UCSD-AML1 (cell line): ENCODE measurements at regions not wholly inside any gene's neighbourhood (a gene's known extent, or its start where the extent isn't known, plus 50 kb on each side); places are given as distances from the start of the nearest gene placed in this dataset.
"Not testable (repeated sequence)": the region's sequence is repeated elsewhere in the genome, so short reads cannot be mapped to it uniquely, and the experiment has no call there.

Source experiments
- DNase-seq: peaks from one replicate; lab custom pipeline; 2025; ENCODE audit not compliant: unreplicated experiment; lab: John Stamatoyannopoulos, UW

DNA sequence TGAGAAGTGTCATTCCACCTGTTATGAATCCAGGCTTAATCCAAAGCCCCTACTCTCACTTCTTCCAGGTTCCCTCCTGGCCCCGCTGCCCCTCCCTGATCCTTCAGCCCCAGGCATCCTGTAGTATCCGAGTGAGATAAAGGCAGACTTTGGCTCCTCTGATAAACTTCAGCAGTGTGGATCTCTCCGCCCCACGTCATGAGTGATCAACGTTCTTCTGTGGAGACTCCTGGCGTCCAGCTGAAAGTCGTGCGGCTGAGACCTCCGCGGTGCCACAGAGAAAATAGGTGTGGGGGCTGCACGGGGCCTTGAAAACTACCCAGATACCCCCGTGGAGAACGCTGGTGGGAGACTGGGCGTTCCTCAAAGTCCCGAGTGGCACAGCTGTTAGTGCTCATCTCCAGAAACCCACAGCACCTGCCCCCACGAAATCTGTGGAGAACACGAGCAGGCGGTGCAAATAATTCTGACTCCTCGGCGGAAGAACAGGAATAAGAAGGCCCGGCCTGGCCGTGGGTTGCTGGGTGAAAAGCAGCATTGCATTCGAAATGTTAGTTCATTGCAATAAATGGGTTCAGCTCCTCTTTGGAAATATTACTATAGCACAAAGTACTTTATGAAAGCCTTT, 180.0 kb upstream of the RGS6 start:
- DNase-seq, result no peak

DNA sequence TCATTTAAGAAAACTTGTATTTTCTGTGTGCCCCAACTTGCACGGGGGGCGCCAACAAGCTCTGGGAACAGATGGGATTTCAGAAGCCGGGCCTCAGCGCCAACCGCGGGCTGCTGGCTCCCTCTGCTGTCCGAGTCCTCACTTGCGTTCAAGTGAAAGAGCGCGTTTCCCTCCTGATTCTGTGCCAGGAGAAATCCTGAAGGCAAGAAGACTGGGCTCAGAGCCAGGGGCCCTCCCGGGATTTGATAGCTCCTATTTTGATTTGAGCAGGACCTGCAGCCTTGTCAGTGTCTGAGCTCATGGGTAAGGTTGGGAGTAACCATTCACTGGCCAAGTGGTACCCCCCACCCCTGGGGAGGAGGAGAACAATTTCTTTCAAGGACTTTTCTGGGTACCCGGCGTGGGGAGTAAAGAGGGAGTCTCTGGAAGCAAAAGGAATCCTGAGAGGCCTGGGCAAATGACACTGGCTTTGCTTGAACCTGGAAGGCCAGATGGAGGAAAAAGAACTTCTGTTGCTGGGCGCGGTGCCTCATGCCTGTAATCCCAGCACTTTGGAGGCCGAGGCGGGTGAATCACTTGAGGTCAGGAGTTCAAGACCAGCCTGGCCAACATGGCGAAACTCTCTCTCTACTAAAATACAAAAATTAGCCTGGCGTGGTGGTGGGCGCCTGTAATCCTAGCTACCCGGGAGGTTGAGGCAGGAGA, 179.0 kb upstream of the RGS6 start:
- peak; percentile 69 for DNase-seq

DNA sequence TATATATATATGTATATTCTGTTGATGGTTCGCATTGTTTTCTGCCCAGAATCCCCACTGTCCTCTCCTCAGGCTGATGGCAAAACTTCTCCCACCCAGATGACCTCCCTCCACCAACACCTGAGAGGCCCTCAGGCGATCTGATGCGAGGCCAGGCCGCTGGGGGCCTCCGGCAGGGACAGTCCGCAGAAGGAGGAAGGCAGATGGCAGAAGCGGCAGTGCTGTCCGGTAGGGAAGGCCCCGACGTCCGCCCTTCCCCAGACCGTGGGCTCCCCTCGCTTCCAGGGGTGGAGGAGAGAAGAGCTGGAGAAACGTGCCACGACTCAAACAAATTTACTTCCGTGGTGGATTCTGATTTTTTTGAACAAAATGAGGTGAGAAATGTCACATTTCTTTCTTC, 178.3 kb upstream of the RGS6 start:
- DNase-seq, result no peak

DNA sequence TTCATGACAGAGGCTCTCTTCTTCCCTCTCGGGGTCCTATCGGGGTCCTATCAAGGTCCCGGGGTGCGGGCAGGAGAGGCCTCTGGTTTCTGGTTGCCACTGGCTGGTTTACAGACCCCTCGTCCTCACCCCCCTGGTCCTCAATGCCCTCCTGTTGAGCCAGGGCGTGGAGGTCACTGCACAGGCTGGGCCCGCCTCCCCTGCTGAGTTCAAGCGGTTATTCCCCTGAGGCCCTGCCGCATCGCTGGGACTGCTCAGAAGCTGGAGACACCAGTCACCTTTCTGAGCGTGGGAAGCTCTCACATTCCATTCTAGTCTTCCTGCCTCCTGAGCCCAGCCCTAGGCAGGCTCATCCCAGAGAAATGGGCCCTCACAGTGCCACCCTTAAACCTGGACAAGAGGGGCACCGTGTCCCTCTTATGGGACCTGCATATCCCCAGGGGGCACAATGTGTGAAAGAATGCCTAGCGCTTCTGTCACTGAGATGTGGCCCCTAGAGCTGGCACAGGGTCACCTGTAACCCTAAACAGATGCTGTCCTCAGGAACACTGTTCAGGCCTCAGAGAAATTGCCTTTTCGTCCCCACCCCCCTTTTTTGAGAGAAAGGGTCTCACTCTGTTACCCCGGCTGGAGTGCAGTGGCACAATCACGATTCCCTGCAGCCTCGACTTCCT, 177.7 kb upstream of the RGS6 start:
- DNase-seq, result no peak

DNA sequence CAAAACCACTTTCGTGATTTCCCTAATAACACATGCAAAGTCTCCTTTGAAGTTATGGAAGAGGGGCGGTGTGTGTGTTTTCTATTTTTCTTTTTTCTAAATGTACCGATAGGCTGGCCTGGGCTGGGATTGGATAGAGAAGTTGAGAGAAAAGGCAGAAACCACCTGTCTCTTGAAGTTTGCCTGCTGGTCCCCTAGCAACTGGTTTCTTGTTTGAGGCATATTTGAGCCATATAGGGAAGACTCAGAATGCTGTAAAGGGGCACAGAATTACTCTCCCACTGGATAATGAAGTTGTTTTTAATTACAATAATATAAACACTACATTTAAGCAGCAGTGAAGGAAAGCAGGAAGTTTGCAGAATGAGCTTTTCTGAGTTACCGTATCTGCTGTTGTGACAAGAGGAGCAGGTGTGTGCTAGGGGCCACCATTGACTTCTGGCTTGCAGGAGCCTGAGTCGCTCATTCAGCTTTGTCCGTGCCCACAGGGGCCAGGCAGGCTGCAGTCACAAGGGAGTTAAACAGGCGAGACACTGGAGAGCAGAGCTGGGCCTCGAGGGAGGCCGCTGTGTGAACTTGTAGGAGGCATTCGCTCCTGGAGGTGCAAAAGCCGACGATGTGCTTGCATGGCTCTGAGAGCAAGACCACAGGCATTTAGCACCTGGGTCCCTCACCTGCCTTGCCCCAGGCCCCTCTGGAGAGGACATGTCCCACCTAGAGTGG, 173.8 kb upstream of the RGS6 start:
- DNase-seq, result no peak

DNA sequence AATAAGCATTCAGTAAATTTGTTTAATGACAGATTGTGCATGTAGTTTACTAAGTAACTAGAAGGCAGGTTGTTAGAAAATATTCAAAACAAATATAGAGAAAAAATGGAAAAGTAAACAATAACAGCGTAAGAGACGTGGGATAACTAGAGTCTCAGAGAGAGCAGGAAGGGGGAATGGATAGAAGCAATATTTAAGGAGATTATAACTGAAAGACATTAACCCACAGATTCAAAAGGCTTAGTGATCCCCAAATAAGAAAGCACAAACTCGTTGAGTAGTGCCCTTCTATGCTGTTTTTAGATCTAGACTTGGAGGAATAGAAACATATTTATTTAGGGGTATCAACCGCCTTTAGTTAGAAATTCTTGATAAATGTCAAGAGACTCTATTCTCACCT, 169.7 kb upstream of the RGS6 start:
- no peak for DNase-seq

DNA sequence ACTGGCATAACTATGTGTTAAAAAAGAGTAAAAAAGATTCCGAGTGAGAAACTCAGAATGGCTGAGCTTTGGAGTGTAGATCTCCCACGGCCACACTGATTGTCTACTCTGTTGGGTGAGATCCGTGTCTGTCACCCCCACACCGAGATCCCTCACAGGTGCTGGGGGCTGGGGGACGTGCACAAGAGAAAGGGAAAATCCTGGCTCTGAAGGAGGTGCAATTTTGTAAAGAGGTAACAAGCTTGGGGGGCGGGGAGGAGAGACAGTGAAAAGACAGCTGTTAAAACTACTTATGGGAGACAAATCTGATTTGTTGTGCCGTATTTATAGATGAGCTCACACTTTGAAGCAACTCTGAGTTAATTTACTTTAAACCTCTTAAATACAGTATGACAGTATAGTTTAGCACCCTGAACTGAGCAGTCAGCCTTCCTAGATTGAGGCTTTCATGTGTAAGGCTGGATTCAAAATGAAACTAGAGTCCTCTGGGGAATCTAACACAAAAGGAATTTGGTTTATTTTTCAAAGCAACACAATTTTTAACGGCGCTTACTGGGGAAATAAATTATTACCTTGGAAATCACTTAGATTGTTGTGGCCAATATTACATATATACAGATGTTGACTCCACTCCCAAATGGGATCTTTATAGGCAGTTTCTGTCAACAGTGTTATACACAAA, 167.4 kb upstream of the RGS6 start:
- no peak for DNase-seq

DNA sequence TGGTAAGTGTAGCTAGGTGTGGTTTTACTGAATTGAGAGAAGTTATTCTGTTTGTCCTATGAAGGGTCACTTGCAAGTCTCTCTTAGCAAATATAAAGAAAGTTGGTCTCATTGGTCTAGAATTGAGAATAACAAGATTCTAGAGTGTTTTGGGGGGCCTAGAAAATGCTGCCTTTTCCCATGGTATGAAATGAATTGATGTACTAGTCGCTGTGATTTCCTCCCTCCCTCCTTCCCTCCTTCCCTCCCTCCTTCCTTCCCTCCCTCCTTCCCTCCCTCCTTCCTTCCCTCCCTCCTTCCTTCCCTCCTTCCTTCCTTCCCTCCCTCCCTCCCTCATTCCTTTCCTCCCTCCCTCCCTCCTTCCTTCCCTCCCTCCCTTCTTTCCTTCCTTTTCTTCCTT, 166.7 kb upstream of the RGS6 start:
- DNase-seq, result no peak

DNA sequence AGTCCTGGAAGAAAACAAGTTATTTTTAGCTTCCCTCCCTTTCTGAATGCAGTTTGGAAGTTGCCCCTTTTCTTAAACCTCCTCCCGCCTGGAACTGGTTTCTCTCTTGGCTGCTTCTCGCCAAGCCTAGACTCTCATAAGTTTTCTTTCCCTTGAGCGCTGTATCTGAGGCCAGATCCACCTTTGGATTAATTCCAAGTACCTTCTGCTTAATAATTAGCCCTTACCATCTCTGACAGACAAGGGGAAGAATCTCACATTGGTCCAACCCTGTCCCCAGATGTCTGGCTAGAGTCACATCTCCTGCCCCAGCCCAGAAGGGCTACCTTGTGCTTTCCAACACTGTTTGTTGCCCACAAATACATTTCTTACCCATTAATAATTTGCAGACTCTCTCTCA, 161.8 kb upstream of the RGS6 start:
- DNase-seq, result no peak

DNA sequence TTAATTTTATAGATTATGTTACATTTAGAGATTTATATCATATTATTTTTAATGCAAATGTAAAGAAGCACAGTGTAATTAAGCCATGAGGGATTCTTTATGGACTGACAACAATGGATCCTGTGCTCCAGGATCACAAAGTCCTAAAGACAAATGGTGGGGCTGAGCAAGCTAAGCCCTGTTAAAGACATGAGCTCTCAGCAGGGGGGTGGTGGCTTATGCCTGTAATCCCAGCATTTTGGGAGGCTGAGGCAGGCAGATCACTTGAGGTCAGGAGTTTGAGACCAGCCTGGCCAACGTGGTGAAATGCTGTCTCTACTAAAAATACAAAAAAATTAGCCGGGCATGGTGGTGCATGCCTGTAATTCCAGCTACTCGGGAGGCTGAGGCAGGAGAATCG, 160.8 kb upstream of the RGS6 start:
- DNase-seq, result not testable (repeated sequence)

DNA sequence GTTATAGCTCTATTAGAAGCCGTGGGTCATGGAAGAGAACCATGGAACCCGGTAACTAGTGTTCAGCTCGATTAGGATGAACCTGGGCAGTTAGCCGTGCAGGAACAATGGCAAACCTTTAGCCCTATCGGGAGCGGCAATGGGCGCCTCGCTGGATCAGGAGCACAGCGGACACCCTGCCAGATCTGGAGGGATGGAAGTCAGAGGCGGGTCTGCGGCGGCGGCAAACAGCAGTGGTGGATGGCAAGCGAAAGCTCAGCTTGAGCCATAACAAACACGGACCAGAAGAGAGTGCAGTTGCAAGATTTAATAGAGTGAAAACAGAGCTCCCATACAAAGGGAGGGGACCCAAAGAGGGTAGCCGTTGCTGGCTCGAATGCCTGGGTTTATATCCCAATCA, 160.2 kb upstream of the RGS6 start:
- DNase-seq, result not testable (repeated sequence)

DNA sequence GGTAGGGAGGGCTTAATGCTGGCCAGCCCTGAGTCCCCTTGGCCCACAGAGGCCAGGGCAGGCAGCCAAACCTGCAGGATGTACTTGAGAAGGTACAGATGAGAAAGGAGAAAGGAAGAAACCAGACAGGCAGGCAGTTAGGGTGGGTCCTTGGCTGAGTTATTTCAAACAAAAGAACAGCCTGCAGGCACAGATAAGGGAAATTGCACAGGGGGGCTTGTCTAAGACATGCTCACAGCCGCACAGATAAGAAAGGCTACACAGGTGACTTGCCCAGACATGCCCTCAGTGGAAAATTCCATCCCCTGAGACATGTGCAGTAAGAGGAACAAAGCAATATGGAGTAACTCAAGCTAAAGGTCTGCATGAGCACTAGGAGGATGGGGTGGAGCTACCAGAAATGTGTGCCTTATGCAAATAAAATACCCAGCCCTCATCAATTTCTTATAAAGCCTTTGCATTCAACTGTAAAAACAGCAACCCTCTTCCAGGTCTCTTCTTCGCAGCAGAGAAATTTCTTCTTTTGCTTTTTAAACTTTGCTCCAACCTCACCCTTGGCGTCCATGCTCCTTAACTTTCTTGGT, 158.2 kb upstream of the RGS6 start:
- no peak for DNase-seq

DNA sequence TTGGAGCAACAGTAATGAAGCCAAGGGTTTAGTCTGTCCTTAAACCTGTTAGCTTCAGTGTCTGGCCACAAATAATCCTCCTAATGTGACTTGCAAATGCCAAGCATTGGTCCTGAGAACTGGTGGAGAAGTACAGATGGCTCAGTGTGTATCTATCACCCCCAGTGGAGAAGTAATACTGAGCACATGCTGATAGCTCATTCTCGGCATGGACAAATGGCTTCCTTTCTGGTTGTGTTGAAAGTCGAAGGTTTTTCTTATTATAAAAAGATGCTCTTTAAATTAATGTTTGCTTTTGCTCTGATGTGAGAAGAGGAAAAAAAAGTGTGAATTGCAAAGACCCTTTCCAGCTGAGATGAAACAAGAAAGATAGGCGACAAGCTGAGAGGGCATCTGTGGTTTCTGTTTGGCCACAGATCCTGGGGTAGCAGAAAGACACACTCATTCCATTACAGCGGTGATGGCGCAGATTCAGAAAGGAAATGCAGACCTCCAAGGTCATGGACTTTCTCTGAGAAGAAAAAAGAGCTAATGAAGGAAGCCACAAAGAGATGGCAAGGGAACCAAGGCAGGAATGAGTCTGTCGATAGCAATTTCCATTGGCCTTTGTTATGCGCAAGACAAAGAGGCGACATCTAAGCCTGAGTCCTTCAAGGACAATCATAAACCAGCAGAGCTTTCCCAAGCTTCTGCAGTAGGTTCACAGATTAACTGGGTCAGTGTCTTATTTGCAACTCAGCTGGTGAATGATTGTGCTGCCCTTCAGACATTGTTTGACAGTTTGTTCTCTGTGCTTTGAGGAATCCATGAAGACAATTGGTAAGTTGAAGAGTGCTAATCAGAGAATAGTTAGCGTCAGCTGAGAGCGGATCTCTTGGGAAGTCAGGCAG, 155.5 kb upstream of the RGS6 start:
- no peak for DNase-seq

DNA sequence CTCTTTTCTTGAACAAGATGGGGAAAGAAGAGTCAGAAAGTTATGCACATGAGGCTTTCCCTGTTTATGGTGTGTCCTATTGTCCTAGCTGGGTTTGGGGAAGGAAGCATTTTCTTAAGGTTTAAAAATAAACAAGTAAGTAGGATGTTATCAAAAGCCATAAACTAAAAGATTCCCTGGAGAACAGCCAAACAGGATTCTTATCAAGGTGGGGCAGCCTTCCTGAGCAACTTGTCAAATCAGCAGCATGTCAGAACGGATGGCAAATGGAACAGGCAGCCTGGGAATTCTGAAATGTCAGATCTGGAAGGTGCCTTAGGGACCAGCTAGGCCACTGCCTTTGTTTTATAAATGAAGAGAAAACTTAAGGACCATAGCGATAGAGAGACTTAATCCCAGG, 152.2 kb upstream of the RGS6 start:
- no peak for DNase-seq

DNA sequence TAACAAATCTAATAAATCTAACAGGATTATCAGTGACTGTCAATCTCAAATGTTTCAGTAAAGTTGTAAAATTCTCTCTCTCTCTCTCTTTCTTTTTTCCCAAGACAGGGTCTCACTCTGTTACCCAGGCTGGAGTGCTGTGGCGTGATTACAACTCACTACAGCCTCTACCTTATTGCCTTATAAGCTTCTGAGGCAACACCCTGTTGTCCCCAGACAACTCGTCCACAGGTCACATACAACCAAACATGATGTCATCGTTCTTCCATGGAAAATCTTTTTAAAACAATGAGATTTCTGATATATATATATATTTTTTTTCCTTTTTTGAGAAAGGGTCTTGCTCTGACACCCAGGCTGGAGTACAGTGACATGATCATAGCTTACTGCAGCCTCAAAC, 151.4 kb upstream of the RGS6 start:
- no peak for DNase-seq

DNA sequence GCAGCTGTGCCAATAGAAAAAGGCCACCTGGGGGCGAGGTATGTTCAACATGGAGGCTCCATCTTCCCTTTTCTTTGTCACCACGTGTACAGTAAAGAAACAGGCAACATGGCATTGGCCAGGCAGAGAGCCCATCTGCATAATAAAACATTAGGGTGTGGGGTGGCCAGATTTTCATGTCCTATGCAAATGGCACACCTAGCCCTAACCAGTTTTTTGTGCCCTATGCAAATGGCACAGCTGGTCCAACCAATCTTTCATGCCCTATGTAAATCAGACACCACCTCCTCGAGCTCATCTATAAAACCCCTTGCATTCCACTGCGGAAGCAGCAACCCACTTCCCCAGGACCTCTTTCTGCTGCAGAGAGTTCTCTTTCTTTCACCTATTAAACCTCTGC, 149.1 kb upstream of the RGS6 start:
- no peak for DNase-seq

DNA sequence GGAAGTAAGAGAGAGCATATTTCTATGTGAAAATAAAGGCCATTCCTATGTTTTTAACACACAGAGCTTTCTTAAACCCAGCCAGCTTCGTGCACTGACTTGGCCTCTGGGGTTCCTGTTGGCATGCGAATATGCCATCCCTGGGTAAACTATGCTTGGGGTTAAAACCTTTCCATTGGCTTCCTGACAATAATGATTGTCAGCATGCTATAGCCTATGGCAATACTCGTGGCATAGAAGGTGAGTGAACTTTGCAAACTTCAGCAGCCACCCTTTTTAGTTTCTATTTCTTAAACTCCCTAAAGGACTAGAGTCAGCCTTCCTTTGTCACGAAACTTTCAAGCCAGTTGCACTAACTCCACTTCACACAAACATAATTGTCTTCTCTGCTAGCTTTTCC, 148.4 kb upstream of the RGS6 start:
- no peak for DNase-seq

DNA sequence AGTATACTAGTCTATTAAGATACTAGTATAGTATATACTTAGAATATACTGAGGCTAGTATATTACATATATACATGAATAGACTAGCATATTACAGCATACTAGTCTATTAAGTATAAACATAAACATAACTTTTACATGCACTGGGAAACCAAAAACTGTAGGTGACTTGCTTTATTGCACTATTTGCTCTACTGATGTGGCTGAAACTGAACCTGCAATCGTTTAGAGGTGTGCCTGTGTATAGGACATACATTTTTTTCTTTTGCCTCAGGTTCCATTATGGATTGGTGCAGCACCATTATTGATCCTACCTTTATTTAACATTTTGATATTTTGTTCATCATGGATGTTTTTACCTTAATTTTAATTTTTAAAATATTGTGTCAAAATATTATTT, 143.2 kb upstream of the RGS6 start:
- DNase-seq, result no peak

DNA sequence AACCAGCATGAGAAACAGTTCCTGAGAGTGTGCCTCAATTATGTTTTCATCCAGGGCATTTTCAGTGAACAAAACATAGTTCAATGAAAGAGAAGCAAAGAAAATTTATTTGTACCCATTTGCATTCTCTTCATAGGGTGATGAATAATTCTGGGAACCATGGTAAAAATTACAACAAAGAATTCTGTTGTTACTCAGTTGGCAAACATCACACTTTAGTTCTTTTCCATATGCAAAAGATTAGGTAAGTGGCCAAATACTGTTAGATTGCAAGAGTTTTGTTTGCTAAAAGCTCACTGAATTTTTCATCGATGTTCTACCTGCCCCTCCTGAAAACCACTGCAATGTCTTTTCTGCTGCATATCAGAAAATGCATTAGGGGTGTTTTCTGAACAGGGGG, 132.4 kb upstream of the RGS6 start:
- no peak for DNase-seq

DNA sequence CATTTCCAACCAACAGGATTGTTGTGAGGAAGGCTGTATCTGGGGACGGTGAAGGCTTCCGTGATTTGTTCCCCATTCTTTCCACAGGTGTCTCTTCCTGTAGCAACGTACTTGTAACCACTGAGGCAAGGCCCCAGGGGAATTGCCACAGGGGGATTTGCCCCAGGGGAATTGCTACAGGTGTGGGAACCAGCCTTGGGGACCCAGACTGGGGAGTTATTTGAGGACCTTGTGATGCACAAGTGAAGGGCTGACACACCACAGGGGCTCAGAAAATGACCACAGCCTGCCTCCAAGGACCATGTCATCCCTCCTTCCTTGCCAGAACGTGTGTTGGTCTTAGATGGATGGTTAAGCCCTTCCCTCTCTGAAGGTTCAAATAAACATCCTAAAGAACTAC, 131.4 kb upstream of the RGS6 start:
- DNase-seq, result no peak
